Sigmoid colon (tissue), 6 donors: ENCODE measurements at regions not wholly inside any gene's neighbourhood (a gene's known extent, or its start where the extent isn't known, plus 50 kb on each side); places are given as distances from the start of the nearest gene placed in this dataset.

ENCODE experiments used
- DNase-seq: peaks from one replicate; pipeline ENCODE4 v3.0.0-alpha.2; 2019
- H3K27ac ChIP-seq, 4 donors: fragments of 200-600 bp; sonication (generic); one replicate each; pipeline ENCODE4 v1.5.1; 2016 to 2019; ENCODE audit warnings: mild to moderate bottlenecking in 1 of 4
- H3K27me3 ChIP-seq, 3 donors: fragments of 200-600 bp; sonication (generic); one replicate each; pipeline ENCODE4 v1.5.1; 2019; ENCODE audit warnings: mild to moderate bottlenecking in 1 of 3
- H3K36me3 ChIP-seq, 4 donors: fragments of 200-600 bp; sonication (generic); one replicate each; pipeline ENCODE4 v1.5.1; 2016 to 2019
- H3K4me1 ChIP-seq, 4 donors: fragments of 200-600 bp; sonication (generic); one replicate each; pipeline ENCODE4 v1.5.1; 2017 to 2019
- H3K4me3 ChIP-seq, 4 donors: fragments of 200-600 bp; sonication (generic); one replicate each; pipeline ENCODE4 v1.5.1; 2017 to 2019; ENCODE audit warnings: mild to moderate bottlenecking in 2 of 4, moderate library complexity in 1 of 4
- H3K9me3 ChIP-seq, 4 donors: fragments of 200-600 bp in 3 of 4; sonication (generic) in 3 of 4; one replicate each; pipeline versions ENCODE4 v1.5.1 to v1.6.1; 2013 to 2019
- CTCF ChIP-seq, 4 experiments: fragments of 450-650 bp in 3 of 4; fragments of 200-600 bp in 1 of 4; IDR thresholded peaks; one replicate each; pipeline ENCODE4 v1.5.1; 2016 to 2019; ENCODE audit warnings: antibody characterized with exemption in 4 of 4, mild to moderate bottlenecking in 3 of 4, moderate library complexity in 2 of 4
- EP300 ChIP-seq, 4 donors: sonication (generic); formaldehyde crosslinking; IDR thresholded peaks; one replicate each; pipeline ENCODE4 v1.6.1; 2017; ENCODE audit warnings: antibody characterized with exemption in 4 of 4
- POLR2A ChIP-seq, 2 donors: fragments of 450-650 bp; IDR thresholded peaks; one replicate each; pipeline ENCODE4 v1.6.1; 2016; ENCODE audit warnings: antibody characterized with exemption in 2 of 2, mild to moderate bottlenecking in 2 of 2, moderate library complexity in 2 of 2
- POLR2AphosphoS5 ChIP-seq, 4 donors: sonication (generic); formaldehyde crosslinking; IDR thresholded peaks; one replicate each; pipeline ENCODE4 v1.6.1; 2017; ENCODE audit warnings: antibody characterized with exemption in 4 of 4
- WGBS, 2 donors: extraction: QIAGEN DNeasy Blood & Tissue Kit; methylation state at CpG; one replicate each; pipeline ENCODE4 v1.1.7; 2013; 5-methylcytosine and 5-hydroxymethylcytosine counted together
- intact Hi-C: fragments of 100-400 bp; cut with DNase I; formaldehyde crosslinking; loops from one replicate; pipeline ENCODE4 v1.15.1; 2023
- donor health status: healthy with polysubstance abuse.
- donor health status: healthy.

GRCh38 chr16:17972460-17972943, 364.0 kb downstream of the NPIPA8 start:
- DNase-seq, result no peak
- intact Hi-C loops, result no loop called here
- Histone ChIP-seq H3K9me3 (no peaks in the 10 kb centered on the region), H3K4me1 (no peaks in the 10 kb centered on the region), H3K36me3 (no peaks in the 10 kb centered on the region), H3K4me3 (no peak overlapping the region), H3K27ac (peak overlapping the region in 1 of 4 donors; percentile 42), H3K27me3 (peaks cover 0 to 7% (median 0%) of the 10 kb centered on the region in 3 donors)
- TF ChIP-seq POLR2A (IDR thresholded peaks at IDR 0.05) (no peak), CTCF (IDR thresholded peaks at IDR 0.05) (no peak), POLR2AphosphoS5 (IDR thresholded peaks at IDR 0.05) (no peak), EP300 (IDR thresholded peaks at IDR 0.05) (no peak)
- 46 to 57% methylated on average over 15 of the region's 15 CpGs for WGBS, 2 donors

DNA sequence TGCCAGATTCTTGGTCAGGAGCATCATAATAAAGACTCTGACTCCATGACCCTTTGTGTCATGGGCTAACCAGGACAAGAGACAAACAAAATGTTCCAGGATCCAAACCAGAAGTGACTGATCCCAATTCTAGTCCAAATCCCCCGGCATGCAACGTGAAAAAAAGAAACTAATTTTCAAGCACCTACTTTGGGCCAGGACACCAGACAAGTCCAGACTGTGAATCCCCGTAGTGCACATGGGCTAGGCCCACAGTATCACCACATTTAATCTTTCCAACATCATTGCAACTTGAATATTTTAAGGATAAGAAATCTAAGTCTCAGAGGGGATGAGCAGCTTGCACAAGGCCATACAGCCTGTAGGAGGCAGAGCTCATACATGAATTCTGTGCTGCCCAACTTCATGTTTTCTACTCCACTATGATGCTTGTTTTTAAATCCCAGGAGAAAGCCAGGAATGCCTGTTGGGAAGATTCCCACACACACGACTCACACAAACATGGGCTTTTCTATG, 365.7 kb downstream of the NPIPA8 start:
- Histone ChIP-seq H3K36me3 (no peaks in the 10 kb centered on the region), H3K4me3 (no peak overlapping the region), H3K27me3 (peaks cover 0 to 7% (median 0%) of the 10 kb centered on the region in 3 donors), H3K9me3 (no peaks in the 10 kb centered on the region), H3K27ac (no peak overlapping the region), H3K4me1 (no peaks in the 10 kb centered on the region)
- WGBS, 2 donors, result 64 to 74% methylated on average over 4 of the region's 4 CpGs
- TF ChIP-seq CTCF (IDR thresholded peaks at IDR 0.05) (no peak), EP300 (IDR thresholded peaks at IDR 0.05) (no peak), POLR2AphosphoS5 (IDR thresholded peaks at IDR 0.05) (no peak), POLR2A (IDR thresholded peaks at IDR 0.05) (no peak)
- no peak for DNase-seq
- intact Hi-C loops, result no loop called here

- Histone ChIP-seq H3K27me3 (peaks cover 0 to 7% (median 0%) of the 10 kb centered on the region in 3 donors), H3K4me3 (no peak overlapping the region), H3K9me3 (no peaks in the 10 kb centered on the region), H3K27ac (no peak overlapping the region), H3K36me3 (no peaks in the 10 kb centered on the region), H3K4me1 (no peaks in the 10 kb centered on the region)
- 66 to 73% methylated on average over 5 of the region's 5 CpGs for WGBS, 2 donors
- intact Hi-C loops, result no loop called here
- DNase-seq, result no peak
- TF ChIP-seq POLR2A (IDR thresholded peaks at IDR 0.05) (no peak), EP300 (IDR thresholded peaks at IDR 0.05) (no peak), POLR2AphosphoS5 (IDR thresholded peaks at IDR 0.05) (no peak), CTCF (IDR thresholded peaks at IDR 0.05) (no peak)
Measured at GRCh38 chr16:17970157-17970765, 366.3 kb downstream of the NPIPA8 start.

- intact Hi-C loops, result no loop called here
- Histone ChIP-seq H3K4me3 (no peak overlapping the region), H3K27me3 (no peaks in the 10 kb centered on the region), H3K4me1 (no peaks in the 10 kb centered on the region), H3K9me3 (peaks cover 0 to 4% (median 0%) of the 10 kb centered on the region in 4 donors), H3K27ac (no peak overlapping the region), H3K36me3 (no peaks in the 10 kb centered on the region)
- DNase-seq, result no peak
- TF ChIP-seq POLR2AphosphoS5 (IDR thresholded peaks at IDR 0.05) (no peak), EP300 (IDR thresholded peaks at IDR 0.05) (no peak), CTCF (IDR thresholded peaks at IDR 0.05) (no peak), POLR2A (IDR thresholded peaks at IDR 0.05) (no peak)
- WGBS, 2 donors, result 81 to 83% methylated on average over 10 of the region's 10 CpGs
Measured at GRCh38 chr16:17965133-17965900, 371.2 kb downstream of the NPIPA8 start.
